K562 (cell line): ENCODE measurements at regions not wholly inside any gene's neighbourhood (a gene's known extent, or its start where the extent isn't known, plus 50 kb on each side); places are given as distances from the start of the nearest gene placed in this dataset.

ENCODE experiments used
- ATAC-seq: fragments of 200-7000 bp; cut with Tn5 transposase; 3 replicates; pipeline ENCODE4 v1.9.1; 2020; ENCODE audit warnings: moderate library complexity
- BruUV-seq: library from RNA; stranded (reverse); fragments of 400-500 nt; replicated peaks from 2 replicates; lab custom pipeline; 2021; lab: Mats Ljungman, UMichigan
- CTCF ChIA-PET: fragments of 300-600 bp; formaldehyde crosslinking; extraction: SDS; loops from one replicate; lab custom pipeline; 2021; ENCODE audit warnings: low intra/inter-chr PET ratio; lab: Yijun Ruan, JAX
- POLR2A ChIA-PET: fragments of 300-600, 350-650 bp; sonication (Branson Sonifier 250); formaldehyde crosslinking; extraction: SDS; loops from one replicate; lab custom pipeline; 2021; ENCODE audit warnings: antibody characterized with exemption, inconsistent platforms; lab: Yijun Ruan, JAX
- DNase-seq, 4 experiments: peaks; one replicate each; pipeline versions ENCODE4 v3.0.0 to v3.0.0-alpha.2; 2011 to 2018; ENCODE audit warnings: low spot score in 3 of 4, mixed read lengths in 3 of 4; ENCODE audit errors: extremely low read depth in 1 of 4
- FAIRE-seq: peaks from 2 replicates; lab custom pipeline; 2011; peaks lifted over from hg19 to GRCh38; lab: Jason Lieb, UNC
- H2AFZ ChIP-seq: 2 replicates; pipeline ENCODE4 v1.6.0; 2011; ENCODE audit warnings: low read depth, low read length, control low read depth, inconsistent platforms
- H3K27ac ChIP-seq: fragments of 200-600 bp; 3 replicates; pipeline ENCODE4 v1.8.0; 2011; ENCODE audit warnings: low read depth, mild to moderate bottlenecking, control low read depth, inconsistent platforms, low read length, moderate library complexity, mixed read lengths; ENCODE audit errors: extremely low read depth
- H3K27me3 ChIP-seq, 2 experiments: fragments of 300-600 bp in 1 of 2; 2 replicates in 1 of 2; 3 replicates in 1 of 2; pipeline versions ENCODE4 v1.6.0 to v1.8.0; 2011; ENCODE audit warnings: inconsistent platforms in 2 of 2, low read length in 2 of 2, mild to moderate bottlenecking in 1 of 2, mixed read lengths in 1 of 2, moderate library complexity in 1 of 2; ENCODE audit not compliant: control insufficient read depth in 2 of 2, insufficient read depth in 2 of 2
- H3K36me3 ChIP-seq: fragments of 300-600 bp; 3 replicates; pipeline ENCODE4 v1.8.0; 2011; ENCODE audit warnings: mild to moderate bottlenecking, low read length, inconsistent platforms; ENCODE audit not compliant: control insufficient read depth, insufficient read depth
- H3K4me1 ChIP-seq, 2 experiments: fragments of 200-600 bp in 1 of 2; replicated peaks in 1 of 2; 2 replicates in 1 of 2; 3 replicates in 1 of 2; pipeline versions ENCODE4 v1.5.1 to v1.8.0; 2011; ENCODE audit warnings: inconsistent platforms in 2 of 2, low read length in 2 of 2, mild to moderate bottlenecking in 1 of 2, mixed read lengths in 1 of 2, moderate library complexity in 1 of 2; ENCODE audit not compliant: control insufficient read depth in 2 of 2, insufficient read depth in 2 of 2
- H3K4me2 ChIP-seq: 2 replicates; pipeline ENCODE4 v1.6.1; 2011; ENCODE audit warnings: low read length, control low read depth, inconsistent platforms, mixed read lengths; ENCODE audit not compliant: insufficient read depth
- H3K4me3 ChIP-seq: fragments of 200-600 bp; sonication (generic), shearing (Covaris generic); 2 replicates; pipeline ENCODE4 v1.5.1; 2016; ENCODE audit warnings: control low read depth, inconsistent platforms
- H3K79me2 ChIP-seq: fragments of 200-600 bp; 3 replicates; pipeline ENCODE4 v1.8.0; 2011; ENCODE audit warnings: low read length, inconsistent platforms; ENCODE audit not compliant: control insufficient read depth, insufficient read depth
- H3K9ac ChIP-seq, 2 experiments: 2 replicates each; pipeline versions ENCODE4 v1.6.0 to v1.6.1; 2011; ENCODE audit warnings: low read depth in 2 of 2, low read length in 2 of 2, control low read depth in 1 of 2, inconsistent platforms in 1 of 2, mild to moderate bottlenecking in 1 of 2, mixed read lengths in 1 of 2; ENCODE audit not compliant: insufficient read depth in 1 of 2
- H3K9me1 ChIP-seq: one replicate; pipeline ENCODE4 v1.6.0; 2011; ENCODE audit warnings: inconsistent platforms, mild to moderate bottlenecking, low read length, moderate library complexity; ENCODE audit not compliant: control insufficient read depth, insufficient read depth
- H3K9me3 ChIP-seq: replicated peaks from 2 replicates; pipeline ENCODE4 v1.5.1; 2011; ENCODE audit warnings: low read depth, low read length, inconsistent platforms; ENCODE audit not compliant: control insufficient read depth, insufficient read depth
- H4K20me1 ChIP-seq: replicated peaks from 2 replicates; pipeline ENCODE4 v1.6.1; 2011; ENCODE audit warnings: low read length, inconsistent platforms, mixed read lengths; ENCODE audit not compliant: control insufficient read depth, insufficient read depth
- DEAF1 ChIP-seq: fragments of 450-650 bp; formaldehyde crosslinking; IDR thresholded peaks from 2 replicates; pipeline ENCODE4 v1.4.0; 2020; ENCODE audit warnings: mild to moderate bottlenecking, moderate library complexity
- MEF2D ChIP-seq: conservative IDR thresholded peaks from 2 replicates; pipeline ENCODE4 v1.6.1; 2016; ENCODE audit warnings: low read depth, missing genetic modification characterization, missing compliant biosample characterization
- MIER1 ChIP-seq: fragments of 450-650 bp; IDR thresholded peaks from 2 replicates; pipeline ENCODE4 v1.6.1; 2016; ENCODE audit warnings: antibody characterized with exemption, mild to moderate bottlenecking, low read depth
- MTA1 ChIP-seq: fragments of 450-650 bp; IDR thresholded peaks from 2 replicates; pipeline ENCODE4 v1.6.1; 2017; ENCODE audit warnings: borderline replicate concordance
- RFX1 ChIP-seq: fragments of 450-650 bp; IDR thresholded peaks from 2 replicates; pipeline ENCODE4 v1.6.1; 2016; ENCODE audit warnings: mild to moderate bottlenecking, moderate library complexity
- SRSF1 ChIP-seq: fragments of 200-400 bp; formaldehyde crosslinking; IDR thresholded peaks from 2 replicates; pipeline ENCODE4 v1.6.1; 2017; ENCODE audit warnings: mild to moderate bottlenecking, low read depth, low read length, moderate library complexity
- USF1 ChIP-seq: sonication (generic); formaldehyde crosslinking; IDR thresholded peaks from 2 replicates; pipeline ENCODE4 v1.9.0; 2022; ENCODE audit warnings: mild to moderate bottlenecking, missing genetic modification reagents
- WGBS: fragments of 100-300 bp; shearing (Covaris generic); methylation state at CpG from one replicate; pipeline ENCODE4 v1.1.6; 2016; ENCODE audit warnings: low coverage, mixed read lengths; ENCODE audit not compliant: insufficient coverage; ENCODE audit errors: missing lambda C conversion rate; 5-methylcytosine and 5-hydroxymethylcytosine counted together
- in situ Hi-C: fragments of 300-500 bp; cut with MboI; formaldehyde crosslinking; loops from 4 replicates; pipeline ENCODE4 v1.15.0; 2018; ENCODE audit warnings: inconsistent platforms, mixed read lengths
- intact Hi-C: fragments of 100-400 bp; cut with micrococcal nuclease; formaldehyde crosslinking; loops from 2 replicates; pipeline ENCODE4 v1.14.2; 2022

- TF ChIP-seq USF1 (CRISPR knock-in tag): no peak
- no peak for TF ChIP-seq SRSF1
- no peak for TF ChIP-seq MTA1
- TF ChIP-seq DEAF1 (CRISPR knock-in tag): no peak
- TF ChIP-seq RFX1: no peak
Measured at GRCh38 chr6:22765015-22765414, 195.6 kb downstream of the HDGFL1 start (continued).

GRCh38 chr6:22766979-22767378 is 197.6 kb downstream of the HDGFL1 start:
- ChIA-PET POLR2A (no interaction called here), CTCF (no interaction called here)
- no peaks in the 10 kb centered on the region for H4K20me1 ChIP-seq
- no peak overlapping the region for H3K9ac ChIP-seq
- no peaks in the 10 kb centered on the region for H3K9me3 ChIP-seq
- no peak overlapping the region for H2AFZ ChIP-seq
- H3K27ac ChIP-seq: no peak overlapping the region
- WGBS: 4% methylated on average over 4 of the region's 4 CpGs
- H3K36me3 ChIP-seq: no peaks in the 10 kb centered on the region
- FAIRE-seq: no peak
- intact Hi-C loops (no loop called here), in situ Hi-C loops (no loop called here)
- no peaks in the 10 kb centered on the region for H3K79me2 ChIP-seq
- H3K27me3 ChIP-seq: no peaks in the 10 kb centered on the region
- no peak for ATAC-seq
- H3K9me1 ChIP-seq: no peaks in the 10 kb centered on the region
- no TSS peak for BruUV-seq
- DNase-seq: no peak
- TF ChIP-seq MEF2D (tag): no peak
- TF ChIP-seq MIER1: no peak
- no peaks in the 10 kb centered on the region for H3K4me1 ChIP-seq
- H3K4me3 ChIP-seq: no peak overlapping the region
- H3K4me2 ChIP-seq: no peak overlapping the region
